Kidney glomerular epithelial cell (primary cell): ENCODE measurements at regions not wholly inside any gene's neighbourhood (a gene's known extent, or its start where the extent isn't known, plus 50 kb on each side); places are given as distances from the start of the nearest gene placed in this dataset.

ENCODE experiments used
- DNase-seq: peaks from one replicate; lab custom pipeline; 2025; lab: John Stamatoyannopoulos, UW

- no peak for DNase-seq
These were observed 92.2 kb downstream of the TEX51 start for GRCh38 chr2:126990605-126991532.

GRCh38 chr2:126994340-126994777 lies 95.7 kb downstream of the TEX51 start:
- no peak for DNase-seq

- no peak for DNase-seq
These were observed 97.1 kb downstream of the TEX51 start for GRCh38 chr2:126995621-126996377.

- DNase-seq = no peak
These were observed 97.6 kb downstream of the TEX51 start for GRCh38 chr2:126996378-126996699.
